MM.1S (cell line): ENCODE measurements at regions not wholly inside any gene's neighbourhood (a gene's known extent, or its start where the extent isn't known, plus 50 kb on each side); places are given as distances from the start of the nearest gene placed in this dataset.

ENCODE experiments used
- DNase-seq: peaks from one replicate; pipeline ENCODE4 v3.0.0-alpha.2; 2015
- H2AFZ ChIP-seq: fragments of 300-600 bp; sonication (generic); 2 replicates; pipeline ENCODE4 v1.6.0; 2016; ENCODE audit warnings: antibody characterized with exemption, low read length
- H3F3A ChIP-seq: fragments of 300-600 bp; sonication (generic); 2 replicates; pipeline ENCODE4 v1.6.1; 2016; ENCODE audit warnings: mild to moderate bottlenecking, antibody characterized with exemption, low read length, moderate library complexity, mixed read lengths; ENCODE audit not compliant: insufficient read depth
- H3K27ac ChIP-seq: fragments of 300-600 bp; sonication (generic); 2 replicates; pipeline ENCODE4 v1.5.1; 2016; ENCODE audit warnings: mild to moderate bottlenecking, low read length
- H3K27me3 ChIP-seq: fragments of 300-600 bp; sonication (generic); replicated peaks from 2 replicates; pipeline ENCODE4 v1.6.0; 2016; ENCODE audit warnings: low read length; ENCODE audit not compliant: insufficient read depth
- H3K36me3 ChIP-seq: fragments of 300-600 bp; sonication (generic); replicated peaks from 2 replicates; pipeline ENCODE4 v1.6.1; 2016; ENCODE audit warnings: mild to moderate bottlenecking, low read length, mixed read lengths; ENCODE audit not compliant: insufficient read depth
- H3K4me1 ChIP-seq: fragments of 300-600 bp; sonication (generic); 2 replicates; pipeline ENCODE4 v1.6.1; 2016; ENCODE audit warnings: low read length, mixed read lengths
- H3K4me2 ChIP-seq: fragments of 300-600 bp; sonication (generic); 2 replicates; pipeline ENCODE4 v1.6.0; 2016; ENCODE audit warnings: low read depth, low read length
- H3K4me3 ChIP-seq: fragments of 300-600 bp; sonication (generic); 2 replicates; pipeline ENCODE4 v1.5.1; 2016; ENCODE audit warnings: low read length, mixed read lengths
- H3K79me2 ChIP-seq: fragments of 300-600 bp; sonication (generic); 2 replicates; pipeline ENCODE4 v1.6.1; 2016; ENCODE audit warnings: mixed run types, low read length, mixed read lengths
- H3K9ac ChIP-seq: fragments of 300-600 bp; sonication (generic); 2 replicates; pipeline ENCODE4 v1.6.1; 2016; ENCODE audit warnings: low read length, mixed read lengths
- H3K9me2 ChIP-seq: fragments of 300-600 bp; sonication (generic); replicated peaks from 2 replicates; pipeline ENCODE4 v1.6.1; 2016; ENCODE audit warnings: mild to moderate bottlenecking, low read length, mixed read lengths; ENCODE audit not compliant: insufficient read depth
- H3K9me3 ChIP-seq: fragments of 300-600 bp; sonication (generic); replicated peaks from 2 replicates; pipeline ENCODE4 v1.6.1; 2016; ENCODE audit warnings: mild to moderate bottlenecking, low read length, mixed read lengths; ENCODE audit not compliant: insufficient read depth
- H4K20me1 ChIP-seq: fragments of 300-600 bp; sonication (generic); 2 replicates; pipeline ENCODE4 v1.6.1; 2016; ENCODE audit warnings: mild to moderate bottlenecking, low read length, moderate library complexity, mixed read lengths; ENCODE audit not compliant: insufficient read depth
- EZH2 ChIP-seq: fragments of 300-600 bp; sonication (generic); optimal IDR thresholded peaks from 2 replicates; pipeline ENCODE3; 2017; ENCODE audit warnings: low read depth, mild to moderate bottlenecking, antibody characterized with exemption, low read length, mixed read lengths
- EZH2phosphoT487 ChIP-seq: fragments of 300-600 bp; sonication (generic); IDR thresholded peaks from 2 replicates; pipeline ENCODE4 v1.6.1; 2018; ENCODE audit warnings: antibody characterized with exemption, low read length
- TF ChIP-seq, protein P1 (sequence below): fragments of 300-600 bp; sonication (generic); IDR thresholded peaks from 2 replicates; pipeline ENCODE4 v1.5.1; 2016; ENCODE audit warnings: antibody characterized with exemption, low read length, mixed read lengths

GRCh38 chr18:6639305-6639704 lies 90.2 kb upstream of the ARHGAP28 start:
- no peak for DNase-seq
- H3K4me3 ChIP-seq: no peak overlapping the region
- H3F3A ChIP-seq: no peaks in the 10 kb centered on the region
- H3K27ac ChIP-seq: no peak overlapping the region
- no peak overlapping the region for H3K9ac ChIP-seq
- no peaks in the 10 kb centered on the region for H3K27me3 ChIP-seq
- no peaks in the 10 kb centered on the region for H3K4me1 ChIP-seq
- no peaks in the 10 kb centered on the region for H3K79me2 ChIP-seq
- H3K36me3 ChIP-seq: no peaks in the 10 kb centered on the region
- H3K4me2 ChIP-seq: no peak overlapping the region
- no peaks in the 10 kb centered on the region for H4K20me1 ChIP-seq
- no peak overlapping the region for H2AFZ ChIP-seq
- no peaks in the 10 kb centered on the region for H3K9me2 ChIP-seq
- TF ChIP-seq EZH2 (no peak), EZH2phosphoT487 (no peak)
- TF ChIP-seq, protein P1, sequence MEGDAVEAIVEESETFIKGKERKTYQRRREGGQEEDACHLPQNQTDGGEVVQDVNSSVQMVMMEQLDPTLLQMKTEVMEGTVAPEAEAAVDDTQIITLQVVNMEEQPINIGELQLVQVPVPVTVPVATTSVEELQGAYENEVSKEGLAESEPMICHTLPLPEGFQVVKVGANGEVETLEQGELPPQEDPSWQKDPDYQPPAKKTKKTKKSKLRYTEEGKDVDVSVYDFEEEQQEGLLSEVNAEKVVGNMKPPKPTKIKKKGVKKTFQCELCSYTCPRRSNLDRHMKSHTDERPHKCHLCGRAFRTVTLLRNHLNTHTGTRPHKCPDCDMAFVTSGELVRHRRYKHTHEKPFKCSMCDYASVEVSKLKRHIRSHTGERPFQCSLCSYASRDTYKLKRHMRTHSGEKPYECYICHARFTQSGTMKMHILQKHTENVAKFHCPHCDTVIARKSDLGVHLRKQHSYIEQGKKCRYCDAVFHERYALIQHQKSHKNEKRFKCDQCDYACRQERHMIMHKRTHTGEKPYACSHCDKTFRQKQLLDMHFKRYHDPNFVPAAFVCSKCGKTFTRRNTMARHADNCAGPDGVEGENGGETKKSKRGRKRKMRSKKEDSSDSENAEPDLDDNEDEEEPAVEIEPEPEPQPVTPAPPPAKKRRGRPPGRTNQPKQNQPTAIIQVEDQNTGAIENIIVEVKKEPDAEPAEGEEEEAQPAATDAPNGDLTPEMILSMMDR: no peak
- no peaks in the 10 kb centered on the region for H3K9me3 ChIP-seq

DNA sequence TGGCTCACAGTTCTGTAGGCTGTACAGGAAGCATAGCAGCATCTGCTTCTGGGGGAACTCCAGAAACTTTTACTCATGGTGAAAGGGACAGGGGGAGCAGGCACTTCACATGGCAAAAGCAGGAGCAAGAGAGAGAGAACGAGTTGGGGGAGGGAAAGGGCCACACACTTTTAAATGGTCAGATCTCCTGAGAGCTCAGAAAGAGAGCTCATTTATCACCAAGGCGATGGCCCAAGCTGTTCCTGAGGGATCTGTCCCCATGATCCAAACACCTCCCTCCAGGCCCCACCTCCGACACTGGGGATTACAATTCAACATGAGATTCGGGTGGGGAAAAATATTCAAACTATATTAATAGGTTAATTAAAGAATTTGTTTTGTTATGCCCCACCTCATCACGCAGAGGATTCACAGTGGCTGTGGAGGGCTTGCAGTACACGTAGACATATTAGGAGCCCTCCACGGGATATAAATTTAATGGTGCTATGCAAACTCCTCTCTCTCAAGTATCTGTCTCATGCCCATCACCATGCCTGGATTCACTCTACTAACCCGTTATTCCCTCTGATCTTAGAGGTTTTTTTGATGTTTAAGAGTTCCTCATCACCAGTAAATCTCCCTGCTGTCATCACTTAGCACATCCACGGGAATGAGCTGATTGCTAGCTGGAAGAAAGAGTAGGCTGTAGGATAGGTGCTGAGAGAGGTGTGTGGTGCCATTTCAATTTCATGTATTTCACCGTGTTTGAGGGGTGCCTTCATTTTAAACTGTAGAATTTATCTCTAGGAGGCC lies 84.5 kb upstream of the ARHGAP28 start:
- Histone ChIP-seq H3K9me3 (no peaks in the 10 kb centered on the region), H3K27me3 (no peaks in the 10 kb centered on the region), H3K4me1 (no peaks in the 10 kb centered on the region), H2AFZ (no peak overlapping the region), H4K20me1 (no peaks in the 10 kb centered on the region), H3K9ac (no peak overlapping the region), H3F3A (no peaks in the 10 kb centered on the region), H3K79me2 (no peaks in the 10 kb centered on the region), H3K4me2 (no peak overlapping the region), H3K4me3 (no peak overlapping the region), H3K36me3 (no peaks in the 10 kb centered on the region), H3K27ac (no peak overlapping the region), H3K9me2 (no peaks in the 10 kb centered on the region)
- TF ChIP-seq EZH2 (no peak), EZH2phosphoT487 (no peak)
- TF ChIP-seq, protein P1: no peak
- DNase-seq: no peak

GRCh38 chr18:6646801-6647200 lies 82.7 kb upstream of the ARHGAP28 start:
- Histone ChIP-seq H3K4me1 (no peaks in the 10 kb centered on the region), H3K9me3 (no peaks in the 10 kb centered on the region), H3K4me3 (no peak overlapping the region), H4K20me1 (no peaks in the 10 kb centered on the region), H3K4me2 (no peak overlapping the region), H3K27me3 (no peaks in the 10 kb centered on the region), H3K79me2 (no peaks in the 10 kb centered on the region), H3K9me2 (no peaks in the 10 kb centered on the region), H3K36me3 (no peaks in the 10 kb centered on the region), H3K9ac (no peak overlapping the region), H3F3A (no peaks in the 10 kb centered on the region), H2AFZ (no peak overlapping the region), H3K27ac (no peak overlapping the region)
- TF ChIP-seq EZH2phosphoT487: no peak
- TF ChIP-seq, protein P1: no peak
- no peak for TF ChIP-seq EZH2
- no peak for DNase-seq
